Hepatocyte (in vitro differentiated cells): ENCODE measurements at regions not wholly inside any gene's neighbourhood (a gene's known extent, or its start where the extent isn't known, plus 50 kb on each side); places are given as distances from the start of the nearest gene placed in this dataset.

Source experiments
- DNase-seq: peaks from one replicate; pipeline ENCODE4 v3.0.0-alpha.2; 2016; ENCODE audit warnings: low spot score
- H2AFZ ChIP-seq: fragments of 200-600 bp; sonication (generic); 2 replicates; pipeline ENCODE4 v1.6.0; 2016; ENCODE audit warnings: antibody characterized with exemption, mild to moderate bottlenecking
- H3K27ac ChIP-seq: fragments of 200-600 bp; sonication (generic); 2 replicates; pipeline ENCODE4 v1.5.1; 2016; ENCODE audit warnings: mild to moderate bottlenecking
- H3K27me3 ChIP-seq: fragments of 200-600 bp; sonication (generic); 2 replicates; pipeline ENCODE4 v1.6.1; 2016
- H3K36me3 ChIP-seq: fragments of 200-600 bp; sonication (generic); replicated peaks from 2 replicates; pipeline ENCODE4 v1.5.1; 2016; ENCODE audit warnings: low read depth; ENCODE audit not compliant: insufficient read depth
- H3K4me1 ChIP-seq: fragments of 200-600 bp; sonication (generic); 2 replicates; pipeline ENCODE4 v1.5.1; 2016; ENCODE audit warnings: mild to moderate bottlenecking, moderate library complexity; ENCODE audit not compliant: insufficient read depth
- H3K4me2 ChIP-seq: fragments of 200-600 bp; sonication (generic); 2 replicates; pipeline ENCODE4 v1.6.0; 2016
- H3K4me3 ChIP-seq: fragments of 200-600 bp; sonication (generic); 2 replicates; pipeline ENCODE4 v1.5.1; 2016; ENCODE audit warnings: mild to moderate bottlenecking
- H3K79me2 ChIP-seq: fragments of 200-600 bp; sonication (generic); 2 replicates; pipeline ENCODE4 v1.6.0; 2017; ENCODE audit warnings: mild to moderate bottlenecking
- H3K9me2 ChIP-seq: fragments of 200-600 bp; sonication (generic); replicated peaks from 2 replicates; pipeline ENCODE4 v1.6.0; 2017; ENCODE audit warnings: mild to moderate bottlenecking; ENCODE audit not compliant: insufficient read depth
- H3K9me3 ChIP-seq: fragments of 200-600 bp; sonication (generic); 2 replicates; pipeline ENCODE4 v1.5.1; 2016; ENCODE audit warnings: low read depth, mild to moderate bottlenecking
- H4K20me1 ChIP-seq: fragments of 200-600 bp; sonication (generic); 2 replicates; pipeline ENCODE4 v1.6.0; 2016; ENCODE audit warnings: mild to moderate bottlenecking; ENCODE audit not compliant: insufficient read depth, poor library complexity, severe bottlenecking
- EZH2 ChIP-seq: fragments of 200-600 bp; sonication (generic); IDR thresholded peaks from 2 replicates; pipeline ENCODE4 v1.6.1; 2016; ENCODE audit warnings: antibody characterized with exemption, mild to moderate bottlenecking, borderline replicate concordance
- EZH2phosphoT487 ChIP-seq: fragments of 200-600 bp; sonication (generic); IDR thresholded peaks from one replicate; pipeline ENCODE4 v1.6.1; 2018; ENCODE audit warnings: antibody characterized with exemption, mild to moderate bottlenecking, low read depth, moderate library complexity; ENCODE audit not compliant: unreplicated experiment, severe bottlenecking
- WGBS: methylation state at CpG from one replicate; pipeline ENCODE4 v1.1.6; 2016; ENCODE audit warnings: low lambda C conversion rate; ENCODE audit errors: missing lambda C conversion rate; 5-methylcytosine and 5-hydroxymethylcytosine counted together
- TF ChIP-seq, protein P1 (sequence below): fragments of 200-600 bp; sonication (generic); IDR thresholded peaks from 2 replicates; pipeline ENCODE4 v1.5.1; 2016; ENCODE audit warnings: antibody characterized with exemption, mild to moderate bottlenecking; ENCODE audit not compliant: poor library complexity

- Histone ChIP-seq H3K4me2 (no peak overlapping the region), H3K4me3 (no peak overlapping the region), H3K79me2 (no peaks in the 10 kb centered on the region), H3K27me3 (no peaks in the 10 kb centered on the region), H3K27ac (no peak overlapping the region), H3K36me3 (no peaks in the 10 kb centered on the region), H4K20me1 (no peaks in the 10 kb centered on the region), H3K9me2 (no peaks in the 10 kb centered on the region), H2AFZ (no peak overlapping the region), H3K9me3 (no peaks in the 10 kb centered on the region), H3K4me1 (no peaks in the 10 kb centered on the region)
- TF ChIP-seq EZH2 (no peak), EZH2phosphoT487 (no peak)
- TF ChIP-seq, protein P1, sequence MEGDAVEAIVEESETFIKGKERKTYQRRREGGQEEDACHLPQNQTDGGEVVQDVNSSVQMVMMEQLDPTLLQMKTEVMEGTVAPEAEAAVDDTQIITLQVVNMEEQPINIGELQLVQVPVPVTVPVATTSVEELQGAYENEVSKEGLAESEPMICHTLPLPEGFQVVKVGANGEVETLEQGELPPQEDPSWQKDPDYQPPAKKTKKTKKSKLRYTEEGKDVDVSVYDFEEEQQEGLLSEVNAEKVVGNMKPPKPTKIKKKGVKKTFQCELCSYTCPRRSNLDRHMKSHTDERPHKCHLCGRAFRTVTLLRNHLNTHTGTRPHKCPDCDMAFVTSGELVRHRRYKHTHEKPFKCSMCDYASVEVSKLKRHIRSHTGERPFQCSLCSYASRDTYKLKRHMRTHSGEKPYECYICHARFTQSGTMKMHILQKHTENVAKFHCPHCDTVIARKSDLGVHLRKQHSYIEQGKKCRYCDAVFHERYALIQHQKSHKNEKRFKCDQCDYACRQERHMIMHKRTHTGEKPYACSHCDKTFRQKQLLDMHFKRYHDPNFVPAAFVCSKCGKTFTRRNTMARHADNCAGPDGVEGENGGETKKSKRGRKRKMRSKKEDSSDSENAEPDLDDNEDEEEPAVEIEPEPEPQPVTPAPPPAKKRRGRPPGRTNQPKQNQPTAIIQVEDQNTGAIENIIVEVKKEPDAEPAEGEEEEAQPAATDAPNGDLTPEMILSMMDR = no peak
- no peak for DNase-seq
- WGBS = 79% methylated on average over 2 of the region's 2 CpGs
These were observed 111.7 kb downstream of the SUDS3 start for GRCh38 chr12:118488034-118488433.

DNA sequence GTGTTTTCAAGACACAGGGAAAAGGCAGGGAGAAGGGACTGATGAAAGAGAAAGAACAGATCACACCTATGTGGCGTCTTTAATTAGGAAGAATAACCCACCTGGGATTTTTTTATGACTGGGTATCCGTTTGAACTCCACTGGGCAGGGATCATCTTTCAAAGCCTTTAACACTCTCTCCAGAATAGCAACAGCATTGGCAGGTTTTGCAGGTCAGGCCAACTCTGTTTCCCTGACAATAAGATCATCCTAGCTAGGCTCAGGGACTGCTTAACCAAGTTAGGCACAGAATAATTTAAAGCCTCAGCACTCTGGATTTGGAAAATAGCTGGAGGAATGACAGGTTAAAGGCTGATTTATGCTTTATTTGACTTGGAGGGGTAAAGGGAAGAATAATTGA is 117.6 kb downstream of the SUDS3 start:
- Histone ChIP-seq H3K79me2 (no peaks in the 10 kb centered on the region), H3K9me2 (no peaks in the 10 kb centered on the region), H3K27me3 (no peaks in the 10 kb centered on the region), H3K9me3 (no peaks in the 10 kb centered on the region), H2AFZ (no peak overlapping the region), H3K4me3 (no peak overlapping the region), H3K4me2 (no peak overlapping the region), H4K20me1 (no peaks in the 10 kb centered on the region), H3K36me3 (no peaks in the 10 kb centered on the region), H3K4me1 (peaks cover 6% of the 10 kb centered on the region), H3K27ac (no peak overlapping the region)
- no peak for TF ChIP-seq EZH2
- TF ChIP-seq, protein P1 = no peak
- no peak for TF ChIP-seq EZH2phosphoT487
- WGBS = 13% methylated on average over 2 of the region's 2 CpGs
- DNase-seq = no peak

- no peaks in the 10 kb centered on the region for H3K9me2 ChIP-seq
- no peaks in the 10 kb centered on the region for H3K27me3 ChIP-seq
- no peak overlapping the region for H2AFZ ChIP-seq
- 97% methylated on average over 3 of the region's 3 CpGs for WGBS
- peaks cover 6% of the 10 kb centered on the region for H3K4me1 ChIP-seq
- no peaks in the 10 kb centered on the region for H3K79me2 ChIP-seq
- TF ChIP-seq, protein P1 = no peak
- no peak for TF ChIP-seq EZH2phosphoT487
- TF ChIP-seq EZH2 = no peak
- H3K9me3 ChIP-seq = no peaks in the 10 kb centered on the region
- H3K4me2 ChIP-seq = no peak overlapping the region
- no peak for DNase-seq
- H3K36me3 ChIP-seq = no peaks in the 10 kb centered on the region
- H4K20me1 ChIP-seq = no peaks in the 10 kb centered on the region
- H3K27ac ChIP-seq = no peak overlapping the region
- no peak overlapping the region for H3K4me3 ChIP-seq
These were observed 118.4 kb downstream of the SUDS3 start for GRCh38 chr12:118494776-118495175.

GRCh38 chr12:118495296-118495695 is 118.9 kb downstream of the SUDS3 start:
- no peaks in the 10 kb centered on the region for H4K20me1 ChIP-seq
- H3K4me2 ChIP-seq = no peak overlapping the region
- H3K4me3 ChIP-seq = no peak overlapping the region
- no peaks in the 10 kb centered on the region for H3K9me2 ChIP-seq
- H3K27ac ChIP-seq = no peak overlapping the region
- H3K79me2 ChIP-seq = no peaks in the 10 kb centered on the region
- no peak for TF ChIP-seq EZH2
- TF ChIP-seq, protein P1 = no peak
- TF ChIP-seq EZH2phosphoT487 = no peak
- H2AFZ ChIP-seq = no peak overlapping the region
- no peaks in the 10 kb centered on the region for H3K9me3 ChIP-seq
- 79% methylated on average over 2 of the region's 2 CpGs for WGBS
- H3K27me3 ChIP-seq = no peaks in the 10 kb centered on the region
- DNase-seq = no peak
- H3K36me3 ChIP-seq = no peaks in the 10 kb centered on the region
- peaks cover 6% of the 10 kb centered on the region for H3K4me1 ChIP-seq
